HG03175 (cell line): ENCODE measurements at regions not wholly inside any gene's neighbourhood (a gene's known extent, or its start where the extent isn't known, plus 50 kb on each side); places are given as distances from the start of the nearest gene placed in this dataset.
A peak's percentile ranks its signal among the peaks of the same experiment; 100 is the strongest.

Experiments
- ATAC-seq: cut with Tn5 transposase; IDR thresholded peaks from one replicate; pipeline ENCODE4 v1.9.1; 2021; ENCODE audit warnings: mild to moderate bottlenecking, moderate library complexity; ENCODE audit not compliant: unreplicated experiment

- ATAC-seq: no peak
These were observed 333.6 kb downstream of the DUSP10 start for GRCh38 chr1:221408117-221408803.

GRCh38 chr1:221411283-221411682 is 330.6 kb downstream of the DUSP10 start:
- ATAC-seq: no peak

GRCh38 chr1:221414772-221415539 is 326.9 kb downstream of the DUSP10 start:
- ATAC-seq: no peak

- ATAC-seq: no peak
These were observed 326.2 kb downstream of the DUSP10 start for GRCh38 chr1:221415651-221416050.

GRCh38 chr1:221416142-221416541 is 325.7 kb downstream of the DUSP10 start:
- no peak for ATAC-seq

GRCh38 chr1:221416723-221417122 is 325.2 kb downstream of the DUSP10 start:
- no peak for ATAC-seq

- ATAC-seq: no peak
These were observed 323.5 kb downstream of the DUSP10 start for GRCh38 chr1:221418346-221418745.

- no peak for ATAC-seq
These were observed 322.3 kb downstream of the DUSP10 start for GRCh38 chr1:221419513-221420095.

- ATAC-seq: no peak
These were observed 312.6 kb downstream of the DUSP10 start for GRCh38 chr1:221429264-221429663.

GRCh38 chr1:221430152-221430960 is 311.5 kb downstream of the DUSP10 start:
- no peak for ATAC-seq

- no peak for ATAC-seq
These were observed 310.7 kb downstream of the DUSP10 start for GRCh38 chr1:221431068-221431651.

GRCh38 chr1:221431961-221432360 is 309.9 kb downstream of the DUSP10 start:
- no peak for ATAC-seq

GRCh38 chr1:221435504-221435904 is 306.4 kb downstream of the DUSP10 start:
- ATAC-seq: peak; percentile 47

GRCh38 chr1:221437171-221437570 is 304.7 kb downstream of the DUSP10 start:
- no peak for ATAC-seq

- ATAC-seq: no peak
These were observed 304.0 kb downstream of the DUSP10 start for GRCh38 chr1:221437926-221438325.

- peak; percentile 90 for ATAC-seq
These were observed 302.7 kb downstream of the DUSP10 start for GRCh38 chr1:221439008-221439746.

GRCh38 chr1:221439747-221440501 is 302.0 kb downstream of the DUSP10 start:
- ATAC-seq: no peak

GRCh38 chr1:221440658-221441057 is 301.2 kb downstream of the DUSP10 start:
- ATAC-seq: no peak

- ATAC-seq: no peak
These were observed 299.8 kb downstream of the DUSP10 start for GRCh38 chr1:221442056-221442455.
